ENCODE measurements at regions not wholly inside any gene's neighbourhood (a gene's known extent, or its start where the extent isn't known, plus 50 kb on each side); places are given as distances from the start of the nearest gene placed in this dataset.

- Histone ChIP-seq H3K4me1 (no peaks in the 10 kb centered on the region), H3K27me3 (no peaks in the 10 kb centered on the region), H3K9me3 (no peaks in the 10 kb centered on the region), H3K27ac (no peak overlapping the region), H3K36me3 (no peaks in the 10 kb centered on the region), H3K4me3 (no peak overlapping the region)
- DNase-seq (ENCODE audit: low spot score in 2 of 2), result no peak
- intact Hi-C loops (cut with DNase I; ENCODE audit: low total_unique reads), result no loop called here
- TF ChIP-seq CTCF (IDR thresholded peaks at IDR 0.05) (no peak), POLR2A (IDR thresholded peaks at IDR 0.05) (no peak), POLR2AphosphoS5 (IDR thresholded peaks at IDR 0.05) (no peak)
Observed at GRCh38 chr4:188511431-188511830, 372.2 kb downstream of the TRIML1 start.

- no peak for TF ChIP-seq CTCF (IDR thresholded peaks at IDR 0.05)
- TF ChIP-seq POLR2A (IDR thresholded peaks at IDR 0.05), result no peak
- no peak for TF ChIP-seq POLR2AphosphoS5 (IDR thresholded peaks at IDR 0.05)
- no peaks in the 10 kb centered on the region for H3K27me3 ChIP-seq
- no peak for DNase-seq (ENCODE audit: low spot score in 2 of 2)
- no peaks in the 10 kb centered on the region for H3K4me1 ChIP-seq
- H3K36me3 ChIP-seq, result no peaks in the 10 kb centered on the region
- H3K4me3 ChIP-seq, result no peak overlapping the region
- H3K27ac ChIP-seq, result no peak overlapping the region
- intact Hi-C loops (cut with DNase I; ENCODE audit: low total_unique reads), result no loop called here
- no peaks in the 10 kb centered on the region for H3K9me3 ChIP-seq
Observed at GRCh38 chr4:188532751-188533150, 393.5 kb downstream of the TRIML1 start.

GRCh38 chr4:188534297-188534696 lies 395.1 kb downstream of the TRIML1 start:
- Histone ChIP-seq H3K4me3 (no peak overlapping the region), H3K9me3 (peaks cover 0 to 8% of the 10 kb centered on the region in 2 donors), H3K27me3 (no peaks in the 10 kb centered on the region), H3K36me3 (no peaks in the 10 kb centered on the region), H3K4me1 (no peaks in the 10 kb centered on the region), H3K27ac (no peak overlapping the region)
- TF ChIP-seq CTCF (IDR thresholded peaks at IDR 0.05) (no peak), POLR2AphosphoS5 (IDR thresholded peaks at IDR 0.05) (no peak)
- intact Hi-C loops (cut with DNase I; ENCODE audit: low total_unique reads), result no loop called here
- DNase-seq (ENCODE audit: low spot score in 2 of 2), result no peak

GRCh38 chr4:188534917-188535316 lies 395.7 kb downstream of the TRIML1 start:
- peaks cover 0 to 14% of the 10 kb centered on the region in 2 donors for H3K9me3 ChIP-seq
- no peaks in the 10 kb centered on the region for H3K36me3 ChIP-seq
- no peaks in the 10 kb centered on the region for H3K27me3 ChIP-seq
- H3K4me1 ChIP-seq, result no peaks in the 10 kb centered on the region
- intact Hi-C loops (cut with DNase I; ENCODE audit: low total_unique reads), result no loop called here
- TF ChIP-seq POLR2AphosphoS5 (IDR thresholded peaks at IDR 0.05) (no peak), POLR2A (IDR thresholded peaks at IDR 0.05) (no peak), CTCF (IDR thresholded peaks at IDR 0.05) (no peak)
- H3K27ac ChIP-seq, result no peak overlapping the region
- no peak overlapping the region for H3K4me3 ChIP-seq
- no peak for DNase-seq (ENCODE audit: low spot score in 2 of 2)

GRCh38 chr4:188536826-188537225 lies 397.6 kb downstream of the TRIML1 start:
- no peak overlapping the region for H3K4me3 ChIP-seq
- H3K9me3 ChIP-seq, result peaks cover 0 to 16% of the 10 kb centered on the region in 2 donors
- intact Hi-C loops (cut with DNase I; ENCODE audit: low total_unique reads), result no loop called here
- no peaks in the 10 kb centered on the region for H3K36me3 ChIP-seq
- no peaks in the 10 kb centered on the region for H3K4me1 ChIP-seq
- H3K27me3 ChIP-seq, result no peaks in the 10 kb centered on the region
- TF ChIP-seq POLR2AphosphoS5 (IDR thresholded peaks at IDR 0.05) (no peak), POLR2A (IDR thresholded peaks at IDR 0.05) (no peak), CTCF (IDR thresholded peaks at IDR 0.05) (no peak)
- no peak overlapping the region for H3K27ac ChIP-seq
- DNase-seq (ENCODE audit: low spot score in 2 of 2), result no peak
